ENCODE measurements at regions not wholly inside any gene's neighbourhood (a gene's known extent, or its start where the extent isn't known, plus 50 kb on each side); places are given as distances from the start of the nearest gene placed in this dataset.

- no peak overlapping the region for H3K27ac ChIP-seq
- TF ChIP-seq, protein P1, sequence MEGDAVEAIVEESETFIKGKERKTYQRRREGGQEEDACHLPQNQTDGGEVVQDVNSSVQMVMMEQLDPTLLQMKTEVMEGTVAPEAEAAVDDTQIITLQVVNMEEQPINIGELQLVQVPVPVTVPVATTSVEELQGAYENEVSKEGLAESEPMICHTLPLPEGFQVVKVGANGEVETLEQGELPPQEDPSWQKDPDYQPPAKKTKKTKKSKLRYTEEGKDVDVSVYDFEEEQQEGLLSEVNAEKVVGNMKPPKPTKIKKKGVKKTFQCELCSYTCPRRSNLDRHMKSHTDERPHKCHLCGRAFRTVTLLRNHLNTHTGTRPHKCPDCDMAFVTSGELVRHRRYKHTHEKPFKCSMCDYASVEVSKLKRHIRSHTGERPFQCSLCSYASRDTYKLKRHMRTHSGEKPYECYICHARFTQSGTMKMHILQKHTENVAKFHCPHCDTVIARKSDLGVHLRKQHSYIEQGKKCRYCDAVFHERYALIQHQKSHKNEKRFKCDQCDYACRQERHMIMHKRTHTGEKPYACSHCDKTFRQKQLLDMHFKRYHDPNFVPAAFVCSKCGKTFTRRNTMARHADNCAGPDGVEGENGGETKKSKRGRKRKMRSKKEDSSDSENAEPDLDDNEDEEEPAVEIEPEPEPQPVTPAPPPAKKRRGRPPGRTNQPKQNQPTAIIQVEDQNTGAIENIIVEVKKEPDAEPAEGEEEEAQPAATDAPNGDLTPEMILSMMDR (IDR thresholded peaks at IDR 0.05), result no peak
- TF ChIP-seq POLR2A (IDR thresholded peaks at IDR 0.05), result no peak
- no peak overlapping the region for H3K4me3 ChIP-seq
- no peaks in the 10 kb centered on the region for H3K4me1 ChIP-seq (replicated peaks in 1 of 2)
- no peaks in the 10 kb centered on the region for H3K9me3 ChIP-seq (replicated peaks in 1 of 3)
- H3K36me3 ChIP-seq (replicated peaks in 1 of 2), result no peaks in the 10 kb centered on the region
- intact Hi-C loops (cut with DNase I), result no loop called here
- no peak for DNase-seq
- no peaks in the 10 kb centered on the region for H3K27me3 ChIP-seq
- WGBS, 4 donors, result 83 to 93% (median 91%) methylated on average over 5 of the region's 5 CpGs
These were observed 109.6 kb upstream of the SPOPL start for GRCh38 chr2:138391946-138392345.

DNA sequence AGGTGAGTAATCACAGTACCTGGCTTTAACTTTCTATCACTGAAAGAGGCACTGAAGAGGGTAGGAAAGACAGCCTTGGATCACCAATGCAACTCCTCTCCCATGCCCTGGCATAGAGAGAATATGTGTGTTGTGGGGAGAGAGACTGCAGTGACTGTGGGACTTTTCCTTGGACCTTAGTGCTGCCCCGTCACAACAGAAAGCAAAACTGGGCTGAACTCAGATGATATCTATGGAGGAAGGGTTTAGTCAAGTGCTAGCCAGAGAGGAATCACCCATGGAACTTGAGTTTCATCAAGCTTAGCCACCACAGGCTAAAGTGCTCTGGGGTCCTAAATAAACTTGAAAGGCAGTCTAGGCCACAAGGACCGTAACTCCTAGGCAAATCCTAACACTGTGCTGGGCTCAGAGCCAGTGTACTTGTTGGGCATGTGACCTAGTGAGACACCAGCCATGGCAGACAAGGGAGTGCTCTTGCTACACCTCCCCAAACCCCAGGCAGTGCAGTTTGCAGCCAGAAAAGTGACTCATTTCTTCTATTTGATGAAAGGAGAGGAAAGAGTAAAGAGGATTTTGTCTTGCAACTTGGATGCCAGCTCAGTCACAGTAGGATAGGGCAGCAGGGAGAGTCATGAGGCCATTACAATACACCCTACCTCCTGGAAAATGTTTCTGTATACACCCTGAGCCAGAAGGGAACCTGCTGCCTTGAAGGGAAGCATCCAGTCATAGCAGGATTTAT is 105.8 kb upstream of the SPOPL start:
- Histone ChIP-seq H3K27ac (peak overlapping the region in 2 of 5 donors; percentile 23 to 55), H3K9me3 (replicated peaks in 1 of 3) (no peaks in the 10 kb centered on the region), H3K4me1 (replicated peaks in 1 of 2) (no peaks in the 10 kb centered on the region), H3K36me3 (replicated peaks in 1 of 2) (no peaks in the 10 kb centered on the region), H3K4me3 (no peak overlapping the region), H3K27me3 (no peaks in the 10 kb centered on the region)
- 63 to 77% (median 71%) methylated on average over 2 of the region's 2 CpGs for WGBS, 4 donors
- DNase-seq, result peak; percentile 22 to 80 (median 73)
- no peak for TF ChIP-seq POLR2A (IDR thresholded peaks at IDR 0.05)
- TF ChIP-seq, protein P1 (IDR thresholded peaks at IDR 0.05), result no peak
- intact Hi-C loops (cut with DNase I), result no loop called here

DNA sequence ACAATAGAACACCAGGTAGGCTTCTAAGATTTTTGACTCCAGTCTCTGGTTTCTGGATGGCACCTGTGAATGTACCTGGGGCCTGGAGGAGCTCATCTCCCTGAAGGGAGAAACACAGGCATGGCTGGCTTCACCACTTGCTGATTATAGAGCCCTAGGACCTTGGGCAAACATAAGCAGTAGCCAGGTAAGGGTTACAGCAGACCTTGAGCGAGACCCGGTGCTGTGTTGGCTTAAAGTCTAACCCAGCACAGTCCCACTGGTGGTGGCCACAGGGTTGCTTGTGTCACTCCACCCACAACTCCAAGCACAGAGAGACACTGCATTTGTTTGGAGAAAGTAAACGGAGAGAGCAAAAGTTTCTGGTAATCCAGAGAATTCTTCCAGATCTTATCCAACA is 104.7 kb upstream of the SPOPL start:
- Histone ChIP-seq H3K27ac (no peak overlapping the region), H3K9me3 (replicated peaks in 1 of 3) (no peaks in the 10 kb centered on the region), H3K4me3 (no peak overlapping the region), H3K36me3 (replicated peaks in 1 of 2) (no peaks in the 10 kb centered on the region), H3K27me3 (no peaks in the 10 kb centered on the region), H3K4me1 (replicated peaks in 1 of 2) (no peaks in the 10 kb centered on the region)
- 88 to 96% (median 91%) methylated on average over 3 of the region's 3 CpGs for WGBS, 4 donors
- DNase-seq, result no peak
- intact Hi-C loops (cut with DNase I), result no loop called here
- no peak for TF ChIP-seq POLR2A (IDR thresholded peaks at IDR 0.05)
- TF ChIP-seq, protein P1 (IDR thresholded peaks at IDR 0.05), result no peak

DNA sequence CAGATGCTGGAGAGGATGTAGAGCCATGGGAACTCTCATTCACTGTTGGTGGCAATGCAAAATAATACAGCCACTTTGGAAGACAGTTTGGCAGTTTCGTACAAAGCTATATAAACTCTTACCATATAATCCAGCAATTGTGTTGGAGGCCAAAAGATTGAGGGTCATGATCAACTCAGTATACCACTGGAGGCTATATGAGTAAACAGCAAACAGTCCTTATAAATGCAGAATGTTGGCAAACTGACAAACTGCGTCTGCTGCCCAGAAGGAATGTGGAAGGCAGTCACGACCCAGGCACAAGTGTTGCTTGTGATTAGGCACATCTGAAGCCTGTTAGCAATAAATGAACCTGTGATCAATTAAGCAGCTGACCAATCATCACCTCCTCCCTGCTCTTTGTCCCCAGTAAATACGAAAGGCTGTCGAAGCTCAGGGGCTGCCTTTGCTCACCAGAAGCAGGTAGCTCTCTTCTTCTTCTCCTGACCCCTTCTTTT is 98.1 kb upstream of the SPOPL start:
- DNase-seq, result no peak

More for the DNA sequence above, 98.1 kb upstream of the SPOPL start:
- H3K9me3 ChIP-seq (replicated peaks in 1 of 3), result peaks cover 0 to 6% (median 0%) of the 10 kb centered on the region in 3 donors
- H3K4me3 ChIP-seq, result no peak overlapping the region
- H3K27me3 ChIP-seq, result no peaks in the 10 kb centered on the region
- H3K4me1 ChIP-seq (replicated peaks in 1 of 2), result no peaks in the 10 kb centered on the region
- H3K27ac ChIP-seq, result no peak overlapping the region
- H3K36me3 ChIP-seq (replicated peaks in 1 of 2), result no peaks in the 10 kb centered on the region
- intact Hi-C loops (cut with DNase I), result no loop called here
- TF ChIP-seq, protein P1 (IDR thresholded peaks at IDR 0.05), result no peak
- TF ChIP-seq POLR2A (IDR thresholded peaks at IDR 0.05), result no peak
- 75 to 85% (median 81%) methylated on average over 5 of the region's 5 CpGs for WGBS, 4 donors

Data from adrenal gland (tissue), 9 donors.